ENCODE measurements at regions not wholly inside any gene's neighbourhood (a gene's known extent, or its start where the extent isn't known, plus 50 kb on each side); places are given as distances from the start of the nearest gene placed in this dataset.

- DNase-seq, result no peak
Observed at GRCh38 chr10:111204838-111205237, 128.0 kb downstream of the ADRA2A start.

GRCh38 chr10:111206521-111206920, 129.7 kb downstream of the ADRA2A start:
- DNase-seq, result no peak

- no peak for DNase-seq
Observed at GRCh38 chr10:111207500-111207899, 130.7 kb downstream of the ADRA2A start.

GRCh38 chr10:111208951-111209350, 132.1 kb downstream of the ADRA2A start:
- DNase-seq, result no peak

GRCh38 chr10:111209692-111210091, 132.9 kb downstream of the ADRA2A start:
- DNase-seq, result no peak

- DNase-seq, result no peak
Observed at GRCh38 chr10:111211241-111211640, 134.4 kb downstream of the ADRA2A start.

- DNase-seq, result no peak
Observed at GRCh38 chr10:111211706-111212105, 134.9 kb downstream of the ADRA2A start.

GRCh38 chr10:111221682-111222480, 145.1 kb downstream of the ADRA2A start:
- DNase-seq, result no peak

GRCh38 chr10:111222961-111223360, 146.1 kb downstream of the ADRA2A start:
- DNase-seq, result no peak

- DNase-seq, result no peak
Observed at GRCh38 chr10:111231779-111232178, 154.9 kb downstream of the ADRA2A start.

- DNase-seq, result no peak
Observed at GRCh38 chr10:111233439-111233838, 156.6 kb downstream of the ADRA2A start.

GRCh38 chr10:111234234-111234913, 157.5 kb downstream of the ADRA2A start:
- DNase-seq, result no peak

GRCh38 chr10:111234914-111235302, 158.1 kb downstream of the ADRA2A start:
- no peak for DNase-seq

- no peak for DNase-seq
Observed at GRCh38 chr10:111240348-111240747, 163.5 kb downstream of the ADRA2A start.

GRCh38 chr10:111243126-111243525, 166.3 kb downstream of the ADRA2A start:
- DNase-seq, result no peak

GRCh38 chr10:111246136-111246535, 169.3 kb downstream of the ADRA2A start:
- no peak for DNase-seq

GRCh38 chr10:111246814-111247452, 170.1 kb downstream of the ADRA2A start:
- DNase-seq, result no peak

GRCh38 chr10:111247781-111248389, 171.1 kb downstream of the ADRA2A start:
- no peak for DNase-seq

- no peak for DNase-seq
Observed at GRCh38 chr10:111249925-111250324, 173.1 kb downstream of the ADRA2A start.

GRCh38 chr10:111261081-111261615, 184.3 kb downstream of the ADRA2A start:
- DNase-seq, result no peak

GRCh38 chr10:111265341-111265740, 188.5 kb downstream of the ADRA2A start:
- no peak for DNase-seq

GRCh38 chr10:111266165-111266564, 189.3 kb downstream of the ADRA2A start:
- no peak for DNase-seq

GRCh38 chr10:111267673-111268072, 190.8 kb downstream of the ADRA2A start:
- no peak for DNase-seq

Measured in DMS 273 treated with DMSO at 0.1 percent for 48 hours (cell line).